HG03045 (cell line): ENCODE measurements at regions not wholly inside any gene's neighbourhood (a gene's known extent, or its start where the extent isn't known, plus 50 kb on each side); places are given as distances from the start of the nearest gene placed in this dataset.
"Not testable (repeated sequence)": the region's sequence is repeated elsewhere in the genome, so short reads cannot be mapped to it uniquely, and the experiment has no call there.

ENCODE experiments used
- ATAC-seq: cut with Tn5 transposase; IDR thresholded peaks from one replicate; pipeline ENCODE4 v1.9.1; 2021; ENCODE audit warnings: mild to moderate bottlenecking, moderate library complexity; ENCODE audit not compliant: unreplicated experiment

DNA sequence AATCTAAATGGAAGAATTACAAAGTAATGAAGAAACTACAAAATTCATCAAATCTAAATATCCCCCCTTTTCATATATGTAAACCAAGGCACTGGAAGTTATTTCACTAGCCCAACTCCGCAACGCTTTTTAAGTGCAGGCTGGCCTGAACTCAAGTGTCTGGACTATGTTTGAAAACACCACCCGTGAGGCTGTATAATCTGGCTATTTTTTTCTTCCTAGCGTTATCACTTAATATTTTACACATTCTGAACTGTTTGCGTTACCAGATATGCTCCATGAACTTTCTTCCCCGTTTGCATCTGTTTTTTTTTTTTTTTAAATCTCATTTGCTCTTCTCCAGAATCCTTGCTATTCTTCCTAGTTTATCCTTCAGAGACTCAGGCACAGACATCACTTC is 619.5 kb upstream of the CBLB start:
- ATAC-seq: no peak

GRCh38 chr3:106491796-106492195 is 623.0 kb upstream of the CBLB start:
- ATAC-seq: no peak

DNA sequence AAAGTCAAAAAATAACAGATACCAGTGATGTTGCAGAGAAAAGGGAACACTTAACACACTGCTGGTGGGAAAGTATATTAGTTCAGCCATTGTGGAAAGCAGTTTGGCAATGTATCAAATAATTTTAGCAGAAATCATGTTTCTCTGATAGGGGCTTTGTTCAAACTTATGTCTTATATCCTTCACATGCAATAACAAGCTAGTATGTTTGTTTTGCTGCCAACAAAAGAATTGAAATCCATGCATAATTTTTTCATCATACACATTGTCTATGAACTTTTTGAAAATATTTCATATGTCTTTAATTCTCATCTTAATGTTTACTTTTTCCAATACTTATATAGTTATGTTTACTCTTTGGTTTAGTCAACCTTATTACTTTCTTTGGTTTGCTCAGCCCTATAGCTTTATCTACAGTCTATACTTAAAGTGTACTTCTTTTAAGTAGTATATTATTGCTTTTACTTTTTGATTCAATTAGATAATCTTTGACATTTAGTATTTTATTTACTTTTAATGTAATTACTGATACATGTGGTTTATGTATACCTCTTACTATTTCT is 639.6 kb upstream of the CBLB start:
- ATAC-seq: no peak

DNA sequence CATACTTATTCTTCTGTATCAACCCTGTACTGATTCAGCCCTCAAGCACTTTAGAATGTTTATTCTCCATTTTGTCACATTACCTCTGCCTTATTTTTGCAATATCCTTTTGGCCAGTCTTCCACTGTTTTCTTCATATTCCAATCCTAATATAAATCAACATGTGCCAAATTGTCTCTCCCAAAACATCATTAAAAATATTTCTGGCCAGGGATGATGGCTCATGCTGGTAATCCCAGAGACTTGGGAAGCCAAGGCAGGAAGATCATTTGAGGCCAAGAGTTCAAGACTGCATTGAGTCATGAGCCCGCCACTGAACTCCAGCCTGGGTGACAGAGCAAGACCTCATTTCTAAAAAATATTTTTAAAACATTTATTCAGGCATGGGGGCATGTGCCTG is 641.4 kb upstream of the CBLB start:
- no peak for ATAC-seq

- no peak for ATAC-seq
Measured at GRCh38 chr3:106512846-106513245, 644.0 kb upstream of the CBLB start.

GRCh38 chr3:106514431-106514830 is 645.6 kb upstream of the CBLB start:
- no peak for ATAC-seq

DNA sequence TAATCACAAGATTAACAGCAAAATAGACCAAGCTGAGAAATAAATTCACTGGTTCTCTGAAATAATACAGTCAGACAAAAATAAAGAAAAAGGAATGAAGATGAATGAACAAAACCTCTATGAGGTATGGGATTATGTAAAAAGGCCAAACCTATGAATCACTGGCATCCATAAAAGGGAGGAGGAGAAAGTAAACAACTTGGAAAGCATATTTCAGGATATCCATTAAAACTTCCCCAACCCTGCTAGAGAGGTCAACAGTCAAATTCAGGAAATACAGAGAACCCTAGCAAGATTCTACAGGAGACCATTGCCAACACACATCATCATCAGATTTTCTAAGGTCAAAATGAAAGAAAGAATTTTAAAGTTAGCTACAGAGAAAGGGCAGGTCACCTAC is 649.7 kb upstream of the CBLB start:
- ATAC-seq: no peak

GRCh38 chr3:106522397-106522796 is 653.6 kb upstream of the CBLB start:
- no peak for ATAC-seq

GRCh38 chr3:106528932-106529331 is 660.1 kb upstream of the CBLB start:
- ATAC-seq: no peak

DNA sequence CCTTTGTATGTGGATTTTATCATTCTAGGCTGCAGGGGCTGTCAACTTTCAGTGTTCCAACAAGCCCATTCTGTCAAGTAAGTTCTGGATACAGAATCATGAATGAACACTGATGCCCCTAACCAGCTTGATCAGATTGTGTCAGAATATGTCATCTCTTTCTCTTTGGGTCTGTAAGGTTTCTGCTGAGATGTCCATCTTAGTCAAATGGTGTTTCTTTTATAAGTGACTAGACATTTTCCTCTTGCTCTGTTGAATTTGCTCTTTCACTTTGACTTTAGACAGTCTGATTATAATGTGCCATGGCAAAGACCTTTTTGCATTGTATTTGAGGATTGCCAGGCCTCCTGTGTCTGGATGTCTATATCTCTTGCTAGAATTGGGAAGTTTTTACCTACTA is 660.9 kb upstream of the CBLB start:
- no peak for ATAC-seq

- ATAC-seq: no peak
Measured at GRCh38 chr3:106530367-106530766, 661.6 kb upstream of the CBLB start.

GRCh38 chr3:106531771-106532329 is 663.0 kb upstream of the CBLB start:
- not testable (repeated sequence) for ATAC-seq

GRCh38 chr3:106533093-106533787 is 664.4 kb upstream of the CBLB start:
- no peak for ATAC-seq

- no peak for ATAC-seq
Measured at GRCh38 chr3:106533788-106534160, 665.0 kb upstream of the CBLB start.

- no peak for ATAC-seq
Measured at GRCh38 chr3:106534206-106534605, 665.4 kb upstream of the CBLB start.

- no peak for ATAC-seq
Measured at GRCh38 chr3:106540743-106541142, 671.9 kb upstream of the CBLB start.

GRCh38 chr3:106542101-106542769 is 673.4 kb upstream of the CBLB start:
- ATAC-seq: no peak

GRCh38 chr3:106552351-106553043 is 683.7 kb upstream of the CBLB start:
- ATAC-seq: no peak

DNA sequence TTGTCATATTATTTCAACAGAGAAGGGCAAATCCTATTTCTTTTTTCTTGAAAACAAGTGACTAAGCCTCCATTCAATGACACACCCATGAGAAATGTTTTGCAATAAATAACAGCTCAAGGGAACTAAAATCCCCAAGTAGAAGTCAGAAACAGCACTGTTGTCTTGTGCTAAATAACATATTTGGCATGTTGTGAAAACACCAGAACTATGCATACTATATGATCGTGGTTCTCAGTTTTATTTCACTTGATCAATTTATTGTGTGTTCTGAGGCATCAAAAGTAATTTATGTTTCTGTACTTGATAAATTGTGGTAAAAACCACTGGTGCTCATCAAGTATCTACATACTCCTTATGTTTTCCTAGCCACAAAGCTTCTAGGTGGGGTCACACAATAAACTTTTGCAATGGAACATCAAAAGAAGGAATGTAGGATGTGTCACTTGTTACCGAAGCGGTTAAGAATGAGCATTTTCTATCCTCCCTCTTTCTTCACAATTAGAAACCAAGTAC is 691.7 kb upstream of the CBLB start:
- no peak for ATAC-seq

DNA sequence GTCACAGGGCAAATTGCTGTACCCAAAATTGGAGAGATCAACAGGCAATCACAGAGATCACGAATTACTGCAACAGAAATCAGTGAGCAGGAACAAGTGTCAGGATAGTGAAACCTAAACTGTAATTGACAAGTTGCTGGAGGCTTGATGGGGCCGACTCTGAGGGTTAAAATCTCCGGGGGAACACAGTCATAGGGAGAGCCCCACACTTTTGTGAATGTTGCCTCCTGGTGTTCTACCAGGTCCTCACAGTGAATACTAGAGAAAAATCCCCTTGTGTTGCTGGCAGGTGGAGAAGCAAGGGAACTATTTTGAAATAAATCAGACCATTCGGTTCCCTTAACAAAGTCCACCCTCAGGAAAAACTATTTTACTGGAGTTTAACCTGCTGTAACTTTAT is 697.5 kb upstream of the CBLB start:
- ATAC-seq: no peak

DNA sequence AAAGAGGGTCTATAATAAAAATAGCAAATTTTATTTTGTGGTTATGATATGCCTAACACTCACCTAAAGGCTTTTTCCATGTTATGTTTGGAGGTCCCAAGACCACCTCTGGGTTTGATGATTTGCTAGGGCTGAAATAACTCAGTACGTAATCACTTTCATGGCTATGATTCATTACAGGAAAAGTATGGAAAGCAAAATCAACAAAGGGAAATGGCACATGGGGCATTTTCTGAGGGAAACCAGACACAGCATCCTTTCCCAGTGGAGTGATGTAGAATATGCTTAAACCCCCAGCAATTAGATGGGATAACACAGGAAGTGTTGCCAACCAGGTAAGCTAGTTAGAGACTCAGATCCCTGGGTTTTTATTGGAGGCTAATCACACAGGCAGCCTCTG is 701.6 kb upstream of the CBLB start:
- ATAC-seq: no peak
